HepG2 (cell line): ENCODE measurements at regions not wholly inside any gene's neighbourhood (a gene's known extent, or its start where the extent isn't known, plus 50 kb on each side); places are given as distances from the start of the nearest gene placed in this dataset.

ENCODE experiments used
- ATAC-seq: fragments of 200-7000 bp; cut with Tn5 transposase; 3 replicates; pipeline ENCODE4 v1.9.1; 2020; ENCODE audit warnings: mild to moderate bottlenecking, moderate library complexity
- BruUV-seq: library from RNA; stranded (reverse); fragments of 400-500 nt; replicated peaks from 2 replicates; lab custom pipeline; 2021; lab: Mats Ljungman, UMichigan
- CTCF ChIA-PET: fragments of 300-600 bp; formaldehyde crosslinking; extraction: SDS; loops from one replicate; lab custom pipeline; 2021; ENCODE audit warnings: low total read pairs, inconsistent platforms, low intra/inter-chr PET ratio; lab: Yijun Ruan, JAX
- POLR2A ChIA-PET: fragments of 350-600 bp; sonication (Branson Sonifier 250); formaldehyde crosslinking; loops from one replicate; lab custom pipeline; 2020; ENCODE audit warnings: antibody characterized with exemption, inconsistent platforms; lab: Yijun Ruan, JAX
- DNase-seq: peaks from one replicate; pipeline ENCODE4 v3.0.0-alpha.2; 2015; ENCODE audit warnings: low spot score
- FAIRE-seq: peaks from 3 replicates; lab custom pipeline; 2011; peaks lifted over from hg19 to GRCh38; lab: Jason Lieb, UNC
- H2AFZ ChIP-seq: one replicate; pipeline ENCODE4 v1.6.1; 2011; ENCODE audit warnings: low read length, inconsistent platforms
- H3K27ac ChIP-seq: fragments of 300-600 bp; 3 replicates; pipeline ENCODE4 v1.8.0; 2011; ENCODE audit warnings: mixed run types, mild to moderate bottlenecking, mixed read lengths, low read length, inconsistent platforms; ENCODE audit not compliant: insufficient read depth; ENCODE audit errors: extremely low read length
- H3K27me3 ChIP-seq, 2 experiments: fragments of 200-600 bp in 1 of 2; 2 replicates in 1 of 2; 3 replicates in 1 of 2; pipeline versions ENCODE4 v1.6.0 to v1.8.0; 2011; ENCODE audit warnings: low read length in 2 of 2, mild to moderate bottlenecking in 2 of 2, moderate library complexity in 2 of 2, inconsistent platforms in 1 of 2; ENCODE audit not compliant: insufficient read depth in 2 of 2, control insufficient read depth in 1 of 2
- H3K36me3 ChIP-seq, 2 experiments: fragments of 200-600 bp in 1 of 2; replicated peaks in 1 of 2; 2 replicates in 1 of 2; 3 replicates in 1 of 2; pipeline versions ENCODE4 v1.5.1 to v1.8.0; 2011; ENCODE audit warnings: low read length in 2 of 2, inconsistent platforms in 1 of 2; ENCODE audit not compliant: insufficient read depth in 2 of 2, control insufficient read depth in 1 of 2
- H3K4me1 ChIP-seq: 2 replicates; pipeline ENCODE4 v1.5.1; 2012; ENCODE audit warnings: low read length, inconsistent platforms; ENCODE audit not compliant: insufficient read depth
- H3K4me2 ChIP-seq: 2 replicates; pipeline ENCODE4 v1.6.0; 2011; ENCODE audit warnings: low read depth, low read length, inconsistent platforms
- H3K4me3 ChIP-seq, 3 experiments: fragments of 200-600 bp in 1 of 3; sonication (generic), shearing (Covaris generic) in 1 of 3; replicated peaks in 1 of 3; 2 replicates each; pipeline ENCODE4 v1.5.1; 2011 to 2016; ENCODE audit warnings: low read length in 3 of 3, inconsistent platforms in 2 of 3, low read depth in 2 of 3, mild to moderate bottlenecking in 2 of 3, control low read depth in 1 of 3, mixed read lengths in 1 of 3; ENCODE audit not compliant: insufficient read depth in 1 of 3
- H3K79me2 ChIP-seq: one replicate; pipeline ENCODE4 v1.6.1; 2011; ENCODE audit warnings: low read length, inconsistent platforms; ENCODE audit not compliant: insufficient read depth
- H3K9ac ChIP-seq: 2 replicates; pipeline ENCODE4 v1.6.0; 2011; ENCODE audit warnings: mild to moderate bottlenecking, low read depth, low read length, inconsistent platforms; ENCODE audit not compliant: insufficient read depth
- H3K9me3 ChIP-seq: 2 replicates; pipeline ENCODE4 v1.5.1; 2012; ENCODE audit warnings: mild to moderate bottlenecking, low read length
- H4K20me1 ChIP-seq: 2 replicates; pipeline ENCODE4 v1.6.0; 2011; ENCODE audit warnings: inconsistent platforms, mild to moderate bottlenecking, low read length, moderate library complexity; ENCODE audit not compliant: insufficient read depth
- CENPX ChIP-seq: sonication (generic); formaldehyde crosslinking; IDR thresholded peaks from 2 replicates; pipeline ENCODE4 v1.9.0; 2021; ENCODE audit warnings: mild to moderate bottlenecking, missing genetic modification reagents, moderate library complexity
- CTCF ChIP-seq: sonication (generic); formaldehyde crosslinking; IDR thresholded peaks from 2 replicates; pipeline ENCODE4 v1.5.0; 2020; ENCODE audit warnings: mild to moderate bottlenecking, missing genetic modification reagents, moderate library complexity
- HNF1A ChIP-seq, 2 experiments: sonication (generic) in 1 of 2; formaldehyde crosslinking in 1 of 2; IDR thresholded peaks; 2 replicates each; pipeline versions ENCODE4 v1.4.0 to v1.6.1; 2016 to 2020; ENCODE audit warnings: borderline replicate concordance in 1 of 2, low read depth in 1 of 2, mild to moderate bottlenecking in 1 of 2, missing genetic modification reagents in 1 of 2
- HOXA5 ChIP-seq: sonication (generic); formaldehyde crosslinking; IDR thresholded peaks from 2 replicates; pipeline ENCODE4 v1.4.0; 2020; ENCODE audit warnings: missing genetic modification reagents
- USF2 ChIP-seq, 2 experiments: sonication (generic) in 1 of 2; formaldehyde crosslinking in 1 of 2; IDR thresholded peaks; 2 replicates each; pipeline versions ENCODE4 v1.5.1 to v1.6.1; 2011 to 2020; ENCODE audit warnings: borderline replicate concordance in 1 of 2, low read depth in 1 of 2, low read length in 1 of 2, mild to moderate bottlenecking in 1 of 2, missing genetic modification reagents in 1 of 2, moderate library complexity in 1 of 2
- ZNF180 ChIP-seq: sonication (generic); formaldehyde crosslinking; IDR thresholded peaks from 2 replicates; pipeline ENCODE4 v1.4.0; 2020; ENCODE audit warnings: low read depth, missing genetic modification reagents, borderline replicate concordance
- ZNF691 ChIP-seq: sonication (generic); formaldehyde crosslinking; IDR thresholded peaks from 2 replicates; pipeline ENCODE4 v1.4.0; 2020; ENCODE audit warnings: missing genetic modification reagents, low read depth, mild to moderate bottlenecking, borderline replicate concordance
- ZNF772 ChIP-seq: sonication (generic); formaldehyde crosslinking; IDR thresholded peaks from 2 replicates; pipeline ENCODE4 v1.5.0; 2020; ENCODE audit warnings: mild to moderate bottlenecking, missing genetic modification reagents
- ZUFSP ChIP-seq: sonication (generic); formaldehyde crosslinking; IDR thresholded peaks from 2 replicates; pipeline ENCODE4 v1.9.0; 2021; ENCODE audit warnings: missing genetic modification reagents, mild to moderate bottlenecking, borderline replicate concordance
- in situ Hi-C: cut with HindIII; loops from 2 replicates; pipeline ENCODE4 v1.10.0; 2017; ENCODE audit warnings: low pct_unique_long_range_greater_than_20kb; ENCODE audit not compliant: extremely low pct_ligation_motif_present
- intact Hi-C: fragments of 100-400 bp; cut with micrococcal nuclease; formaldehyde crosslinking; loops from one replicate; pipeline ENCODE4 v1.10.0; 2022; ENCODE audit not compliant: unreplicated experiment

- Histone ChIP-seq H3K27me3 (no peaks in the 10 kb centered on the region), H3K9me3 (peaks cover 84% of the 10 kb centered on the region), H3K4me3 (no peak overlapping the region), H3K36me3 (no peaks in the 10 kb centered on the region), H3K4me1 (no peaks in the 10 kb centered on the region), H3K4me2 (no peak overlapping the region), H3K27ac (no peak overlapping the region), H3K79me2 (no peaks in the 10 kb centered on the region), H3K9ac (no peak overlapping the region), H2AFZ (no peak overlapping the region), H4K20me1 (no peaks in the 10 kb centered on the region)
- no peak for ATAC-seq
- ChIA-PET POLR2A (no interaction called here), CTCF (no interaction called here)
- no TSS peak for BruUV-seq
- no peak for FAIRE-seq
- in situ Hi-C loops (no loop called here), intact Hi-C loops (no loop called here)
- no peak for DNase-seq
- TF ChIP-seq ZNF180 (CRISPR knock-in tag), result no peak
- TF ChIP-seq USF2 (IDR thresholded peaks at IDR 0.05; ENCODE audit: low read depth, low read length), result no peak
- TF ChIP-seq USF2 (CRISPR knock-in tag; IDR thresholded peaks at IDR 0.05; ENCODE audit: borderline replicate concordance), result no peak
- no peak for TF ChIP-seq ZNF772 (CRISPR knock-in tag)
- TF ChIP-seq CTCF (CRISPR knock-in tag), result no peak
- no peak for TF ChIP-seq ZUFSP
- TF ChIP-seq CENPX, result no peak
- TF ChIP-seq HOXA5 (CRISPR knock-in tag), result no peak
- no peak for TF ChIP-seq HNF1A (IDR thresholded peaks at IDR 0.05; ENCODE audit: low read depth)
- TF ChIP-seq HNF1A (CRISPR knock-in tag; IDR thresholded peaks at IDR 0.05; ENCODE audit: borderline replicate concordance), result no peak
- TF ChIP-seq ZNF691 (CRISPR knock-in tag), result no peak
These were observed 1121.4 kb downstream of the XPNPEP1 start for GRCh38 chr10:108801775-108802517.
